GM08714 (cell line): ENCODE measurements at regions not wholly inside any gene's neighbourhood (a gene's known extent, or its start where the extent isn't known, plus 50 kb on each side); places are given as distances from the start of the nearest gene placed in this dataset.

Source experiments
- H3K4me3 ChIP-seq: fragments of 200-500 bp; sonication (Bioruptor generic); 2 replicates; pipeline ENCODE4 v1.5.1; 2014; ENCODE audit warnings: mild to moderate bottlenecking, low read length, inconsistent platforms
- ZNF274 ChIP-seq: IDR thresholded peaks from 2 replicates; pipeline ENCODE4 v1.6.1; 2012; ENCODE audit warnings: mild to moderate bottlenecking, low read depth, low read length

DNA sequence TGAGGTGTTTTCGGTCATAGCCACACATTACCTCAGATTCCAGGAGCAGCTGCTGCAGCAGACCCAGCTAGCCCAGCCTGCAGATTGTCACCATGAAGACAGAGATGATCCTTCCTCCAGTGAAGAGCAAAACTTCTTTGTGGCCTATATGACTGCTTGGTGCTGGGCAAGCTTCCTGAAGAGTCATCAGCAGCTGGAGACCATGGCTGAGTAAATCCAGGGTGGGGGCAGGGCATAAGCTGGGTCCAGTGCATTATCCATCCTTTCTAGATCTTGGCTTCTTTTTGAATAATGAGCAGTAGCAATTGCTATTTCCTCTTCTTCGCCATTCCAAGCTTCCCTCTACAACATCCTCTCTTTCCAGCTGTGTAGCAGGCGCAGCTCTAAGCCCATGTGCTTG is 373.1 kb upstream of the DDHD1 start:
- no peak overlapping the region for H3K4me3 ChIP-seq
- no peak for TF ChIP-seq ZNF274

DNA sequence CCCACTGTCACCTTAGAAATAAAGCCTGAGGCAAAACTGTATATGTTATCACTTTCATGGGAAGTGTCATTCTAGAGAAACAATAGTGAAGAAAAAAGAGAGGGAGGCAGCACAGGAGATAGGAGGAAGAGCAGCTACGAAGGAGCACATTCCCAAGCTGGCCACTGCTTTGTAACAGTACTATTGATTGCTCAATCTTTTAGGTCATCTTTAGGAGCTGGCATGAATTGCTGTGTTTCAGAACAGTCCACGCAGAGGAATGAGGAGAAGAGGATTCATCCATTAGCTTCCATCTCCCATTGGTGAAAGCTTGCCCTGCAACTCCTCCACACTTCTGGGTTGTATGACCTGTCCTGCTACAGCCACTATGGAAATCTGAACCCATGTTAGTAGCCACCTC is 372.5 kb upstream of the DDHD1 start:
- no peak for TF ChIP-seq ZNF274
- no peak overlapping the region for H3K4me3 ChIP-seq

DNA sequence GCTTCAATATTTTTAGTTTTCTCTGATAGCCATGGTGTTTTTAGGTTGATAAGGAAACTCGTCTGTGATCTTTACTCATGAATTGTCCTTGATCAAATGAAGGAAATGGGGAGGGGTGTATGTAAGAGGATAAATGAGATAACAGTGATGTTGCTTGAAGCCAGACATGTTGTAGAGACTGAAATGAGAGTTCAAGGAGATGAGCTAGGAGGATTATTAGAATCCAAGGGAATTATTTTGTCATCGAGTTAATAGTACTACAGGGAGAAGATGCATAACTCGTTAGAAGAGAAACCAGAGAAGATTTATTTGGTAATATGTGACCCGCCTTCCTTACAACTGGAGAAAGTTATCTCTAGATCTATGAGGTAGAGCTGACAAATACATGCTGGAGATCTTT is 371.3 kb upstream of the DDHD1 start:
- no peak for TF ChIP-seq ZNF274
- no peak overlapping the region for H3K4me3 ChIP-seq

DNA sequence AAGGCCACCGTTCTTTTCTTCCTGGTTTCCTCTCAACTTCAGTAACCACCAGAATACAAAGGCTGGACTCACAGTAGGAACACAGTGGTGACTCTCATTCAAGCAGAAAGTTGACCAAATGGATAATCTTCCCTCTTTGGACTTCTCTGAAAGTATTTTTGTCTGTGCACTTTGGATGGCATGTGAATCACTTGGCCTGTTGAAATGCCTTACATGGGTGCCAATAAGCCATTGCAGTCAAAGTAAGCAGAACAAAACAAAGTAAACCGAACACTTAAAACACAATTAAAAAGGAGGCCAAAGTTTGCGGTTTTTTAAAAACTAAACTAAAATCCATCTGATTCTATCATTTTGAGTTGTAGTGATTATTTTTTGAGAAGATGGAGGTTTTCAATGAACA is 370.1 kb upstream of the DDHD1 start:
- H3K4me3 ChIP-seq = no peak overlapping the region
- no peak for TF ChIP-seq ZNF274

DNA sequence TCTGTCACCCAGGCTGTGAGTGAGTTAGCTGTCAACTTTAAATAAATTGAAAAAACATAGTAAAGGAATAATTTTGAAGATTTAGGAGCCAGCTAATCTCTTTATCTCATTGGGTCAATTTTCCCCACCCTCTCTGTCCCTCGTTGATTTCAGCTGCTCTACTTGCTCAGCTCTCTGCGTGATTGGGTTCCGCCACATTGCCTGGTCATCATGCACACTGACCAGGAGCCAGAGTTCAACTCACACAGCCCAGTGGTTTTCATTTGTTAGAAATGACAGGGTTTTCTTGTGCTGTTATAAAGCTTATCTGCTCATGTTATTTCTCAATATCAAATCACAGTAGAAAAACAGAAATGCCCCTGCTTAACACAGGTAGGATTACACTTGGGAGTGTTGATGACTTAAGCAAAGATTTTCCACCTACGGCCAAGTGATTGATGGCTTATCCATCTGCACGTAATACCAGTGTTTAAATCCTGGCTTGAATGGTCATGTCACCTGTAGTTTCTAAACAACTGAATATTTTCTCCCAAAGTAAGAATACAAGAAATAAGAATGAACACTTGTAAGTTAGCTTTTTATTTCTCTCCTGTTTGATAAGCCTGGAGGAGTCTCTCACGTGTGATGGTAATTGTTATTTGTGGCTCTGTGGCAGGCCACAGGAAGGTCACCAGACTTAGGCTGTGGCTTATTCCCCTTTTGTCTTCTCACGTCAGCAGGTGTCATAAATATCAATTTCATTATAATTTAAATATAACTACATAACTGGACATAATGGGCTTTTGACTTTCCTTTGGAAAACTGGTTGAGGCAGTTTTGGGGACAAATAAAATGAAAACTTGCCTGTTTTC is 367.2 kb upstream of the DDHD1 start:
- H3K4me3 ChIP-seq = no peak overlapping the region
- TF ChIP-seq ZNF274 = no peak

DNA sequence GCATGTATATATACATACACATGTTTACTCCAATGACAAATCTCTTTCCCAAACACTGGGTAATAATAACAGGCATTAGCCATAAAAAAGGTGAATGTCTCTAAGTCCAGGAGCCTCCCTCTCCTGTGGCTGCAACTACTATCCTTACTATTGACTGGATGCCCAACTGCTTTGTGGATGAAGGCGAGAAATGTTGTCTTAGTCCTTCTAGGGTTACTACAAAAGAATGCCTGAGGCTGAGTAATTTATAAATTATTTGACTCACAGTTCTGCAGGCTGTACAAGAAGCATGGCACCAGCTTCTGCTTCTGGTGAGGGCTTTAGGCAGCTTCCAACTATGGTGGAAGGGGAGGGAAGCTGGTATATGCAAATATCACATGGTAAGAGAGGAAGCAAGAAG is 366.0 kb upstream of the DDHD1 start:
- no peak overlapping the region for H3K4me3 ChIP-seq
- TF ChIP-seq ZNF274 = no peak

DNA sequence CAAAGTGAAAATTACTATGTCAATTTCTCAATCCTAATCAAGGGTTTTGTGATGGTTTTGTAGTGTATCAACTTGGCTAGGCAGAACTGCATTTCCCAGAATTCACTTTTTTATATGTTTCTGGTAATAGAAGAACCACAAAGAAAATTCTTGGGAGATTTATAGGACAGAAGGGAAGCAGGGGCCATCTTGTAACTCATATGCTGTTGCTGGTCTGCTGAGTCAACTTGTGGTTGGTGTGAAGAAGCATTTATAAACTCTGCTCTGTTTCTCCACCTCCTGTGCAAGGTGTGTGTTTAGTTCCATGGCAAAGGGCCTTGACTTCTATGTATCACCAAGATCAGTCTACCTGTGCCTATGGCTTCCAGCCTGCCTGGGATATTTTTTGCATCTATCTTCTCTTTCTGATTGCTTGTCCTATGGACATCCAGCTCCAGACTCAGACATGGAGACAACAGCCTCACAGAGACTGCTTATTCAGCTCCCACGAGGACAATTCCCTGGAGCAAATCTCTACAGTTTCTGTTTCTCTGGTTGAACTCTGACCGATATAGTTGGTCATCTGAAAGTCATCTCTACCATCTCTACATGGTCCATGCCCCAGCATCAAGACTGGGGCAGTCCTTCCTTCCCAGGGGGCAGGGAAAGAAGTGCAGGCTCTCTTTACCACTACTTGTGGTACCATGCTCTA is 364.3 kb upstream of the DDHD1 start:
- no peak for TF ChIP-seq ZNF274
- H3K4me3 ChIP-seq = no peak overlapping the region

DNA sequence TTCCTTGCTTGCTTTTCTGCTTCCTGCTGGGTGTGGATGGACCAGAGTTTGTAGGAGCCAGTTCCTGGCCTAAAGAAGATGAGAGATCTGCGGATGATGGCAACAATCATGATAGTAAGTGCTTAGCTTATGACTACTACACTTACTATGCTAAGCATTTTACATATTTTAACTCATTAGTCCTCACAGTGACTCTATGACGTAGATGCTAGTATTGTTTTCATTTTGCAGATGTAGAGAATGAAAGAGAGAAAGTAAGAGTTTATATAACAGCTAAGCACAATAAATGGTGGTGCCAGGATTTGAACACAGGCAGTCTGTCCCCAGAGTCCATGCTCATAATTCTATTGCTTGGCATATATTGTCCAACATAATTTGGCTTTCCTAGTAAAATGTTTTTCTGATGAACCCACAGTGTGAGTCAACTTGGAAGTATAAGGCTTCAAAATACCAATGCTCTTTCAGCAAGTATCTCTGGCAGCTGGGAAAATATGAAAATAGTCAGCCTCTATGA is 363.2 kb upstream of the DDHD1 start:
- no peak overlapping the region for H3K4me3 ChIP-seq
- no peak for TF ChIP-seq ZNF274

DNA sequence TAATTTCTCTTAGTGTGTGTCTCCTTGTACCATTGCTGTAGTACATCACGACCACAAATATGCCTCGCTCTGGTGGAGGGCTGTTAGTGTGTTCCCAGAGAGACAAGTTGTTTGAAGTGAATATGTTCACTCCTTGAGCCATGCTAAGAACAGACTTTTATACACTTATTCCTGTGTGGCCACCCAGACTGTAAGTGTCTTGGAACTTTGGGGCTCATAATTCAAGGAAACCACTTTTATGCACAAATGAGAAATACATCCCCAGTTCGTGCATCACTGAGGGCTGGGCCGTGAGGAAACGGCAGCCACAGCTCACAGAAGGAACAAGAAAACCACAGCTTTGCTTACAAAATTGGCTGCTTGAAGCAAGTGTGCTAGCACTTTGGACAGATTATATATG is 362.2 kb upstream of the DDHD1 start:
- H3K4me3 ChIP-seq = no peak overlapping the region
- TF ChIP-seq ZNF274 = no peak

DNA sequence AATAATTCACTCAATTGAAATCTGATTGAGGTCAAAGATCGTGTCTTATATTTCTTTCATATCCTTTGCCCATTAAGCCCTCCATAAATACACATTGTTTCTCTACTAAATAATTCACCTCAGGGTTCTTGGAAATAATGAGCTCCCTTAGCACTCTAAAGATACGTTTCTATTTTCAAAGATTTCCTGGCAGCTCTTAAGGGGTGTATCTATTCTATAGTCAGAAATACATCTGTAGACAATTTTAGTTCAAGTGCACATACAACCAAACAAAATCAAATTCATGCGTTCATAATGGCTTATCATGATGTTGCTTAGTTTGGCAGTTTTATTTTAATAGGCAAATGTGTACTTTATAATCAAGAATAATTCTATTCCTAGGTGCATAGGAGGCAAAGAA is 361.1 kb upstream of the DDHD1 start:
- TF ChIP-seq ZNF274 = no peak
- H3K4me3 ChIP-seq = no peak overlapping the region

DNA sequence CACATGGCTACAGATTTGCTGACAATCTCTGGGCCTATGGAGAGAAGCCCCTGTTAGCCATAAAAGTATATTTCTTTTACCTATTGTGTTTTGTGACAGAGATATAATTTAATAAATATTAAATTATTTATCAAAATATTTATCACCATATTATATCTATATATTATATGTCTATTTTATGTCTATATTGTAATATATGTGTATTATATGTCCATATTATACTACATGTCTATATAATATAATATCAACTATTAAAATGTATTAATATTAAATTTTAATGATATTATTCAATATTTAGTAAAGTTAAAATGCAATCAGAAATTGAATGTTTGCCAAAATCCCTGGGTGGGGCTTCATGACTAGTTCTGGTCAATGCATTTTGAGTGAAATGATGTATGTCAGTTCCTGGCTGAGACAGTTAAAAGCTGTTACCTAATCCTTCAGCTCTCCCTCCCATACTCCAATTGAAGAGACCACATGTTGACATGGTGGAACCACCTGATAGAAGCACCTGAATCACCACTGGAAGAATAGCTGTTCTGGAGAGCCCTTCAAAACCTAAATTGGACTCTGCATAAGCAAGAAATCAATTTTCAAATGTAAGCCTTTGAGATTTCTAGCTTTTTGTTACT is 357.3 kb upstream of the DDHD1 start:
- TF ChIP-seq ZNF274 = no peak

DNA sequence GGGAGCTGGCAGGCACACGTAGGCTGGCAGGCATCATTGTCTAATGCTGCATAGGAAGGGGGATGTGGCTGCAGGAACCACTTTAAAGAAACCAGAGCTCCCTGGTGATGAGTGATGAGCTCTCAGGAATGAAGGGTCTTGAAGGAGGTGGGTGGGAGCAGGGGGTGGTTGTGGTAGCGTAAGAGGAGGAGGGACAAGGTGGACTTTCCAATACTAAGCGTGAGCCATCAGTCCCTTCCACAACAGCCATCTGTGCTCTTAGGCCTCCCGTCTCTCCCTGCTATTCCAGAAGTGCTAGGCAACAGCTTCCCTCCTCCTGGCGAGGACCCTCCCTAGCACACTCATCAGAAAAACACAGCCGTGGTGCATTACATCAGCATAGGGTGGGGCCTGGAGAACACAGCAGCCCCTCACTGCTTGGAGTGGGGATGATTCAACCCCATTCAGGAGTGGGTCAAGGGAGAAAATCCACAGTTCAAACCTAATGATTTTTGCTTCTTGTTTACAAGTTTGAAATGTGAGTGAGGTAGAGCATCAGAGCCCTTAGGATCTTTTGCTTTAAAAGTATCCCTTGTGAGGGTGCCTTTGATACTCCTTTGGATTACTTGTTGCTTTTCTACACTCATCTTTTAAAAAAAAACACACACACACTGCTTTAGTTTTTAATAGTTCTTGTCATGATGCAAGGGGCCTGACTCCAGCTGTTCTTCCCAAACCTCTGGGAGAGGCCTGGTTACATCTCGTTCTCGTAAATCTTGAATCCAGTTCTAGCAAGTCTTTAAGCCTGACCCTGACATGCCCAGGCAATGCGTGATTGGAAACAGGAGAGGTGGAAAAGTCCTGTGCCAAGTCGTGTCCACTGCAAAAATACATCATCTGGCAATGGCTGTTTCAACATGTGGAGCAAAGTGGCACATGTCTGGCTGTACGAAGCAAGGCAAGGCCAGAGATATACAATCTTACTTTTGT is 356.4 kb upstream of the DDHD1 start:
- no peak overlapping the region for H3K4me3 ChIP-seq
- TF ChIP-seq ZNF274 = no peak

More for the DNA sequence above, 357.3 kb upstream of the DDHD1 start:
- H3K4me3 ChIP-seq = no peak overlapping the region

DNA sequence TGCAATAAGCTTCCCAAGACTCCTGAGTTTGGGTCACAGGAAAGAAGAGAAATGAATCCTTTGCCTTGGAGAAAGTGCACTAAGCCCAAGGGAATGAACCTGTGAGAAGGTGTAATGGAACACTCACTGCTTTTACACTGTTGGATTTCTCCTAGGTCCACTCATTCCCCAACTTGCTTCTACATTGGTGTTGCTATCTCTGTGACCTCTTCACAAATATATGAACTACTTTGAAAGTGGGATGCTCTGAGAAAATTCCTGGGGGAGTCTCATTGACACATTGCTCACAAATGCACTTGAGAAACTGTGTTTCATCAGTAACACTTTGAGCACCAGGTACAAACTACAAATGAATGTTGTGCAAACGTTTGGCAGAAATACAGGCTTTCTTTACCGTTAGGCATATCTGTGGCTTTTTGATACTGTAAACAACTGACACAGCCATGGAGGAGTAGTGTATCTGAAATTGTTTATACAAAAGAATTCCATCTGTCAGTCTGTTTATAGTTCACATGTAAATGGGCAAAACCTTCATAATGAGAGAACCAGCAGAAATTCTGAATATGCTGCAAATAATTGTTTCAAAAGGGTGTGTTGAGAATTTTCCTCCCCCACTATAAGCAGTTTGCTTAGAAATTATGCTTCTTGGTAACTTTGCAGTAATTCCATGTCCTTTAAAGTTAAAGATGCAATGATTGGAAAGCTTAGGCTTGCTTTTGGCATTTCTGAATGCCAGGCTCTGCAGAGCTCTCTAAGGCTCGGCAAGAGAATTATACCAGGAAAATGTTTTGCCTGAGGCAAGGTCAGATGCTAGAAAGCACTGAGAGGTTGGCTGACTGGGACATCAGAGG is 348.5 kb upstream of the DDHD1 start:
- no peak for TF ChIP-seq ZNF274

DNA sequence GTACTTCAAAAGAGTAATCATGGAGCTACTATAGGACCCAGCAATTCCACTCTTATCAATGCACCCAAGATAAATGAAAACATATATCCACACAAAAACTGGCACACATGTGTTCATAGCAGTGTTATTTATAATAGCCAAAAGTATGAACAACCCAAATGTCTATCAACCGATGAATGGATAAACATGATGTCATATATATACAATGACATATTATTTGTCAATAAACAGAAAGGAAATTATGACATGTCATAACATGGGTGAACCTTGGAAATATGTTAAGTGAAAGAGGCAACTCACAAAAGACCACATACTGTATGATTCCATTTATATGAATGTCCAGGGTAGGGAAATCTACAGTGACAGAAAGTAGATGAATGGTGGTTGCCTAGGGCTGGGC is 347.1 kb upstream of the DDHD1 start:
- no peak overlapping the region for H3K4me3 ChIP-seq
- no peak for TF ChIP-seq ZNF274

More for the DNA sequence above, 348.5 kb upstream of the DDHD1 start:
- H3K4me3 ChIP-seq = no peak overlapping the region
